ENCODE measurements at regions not wholly inside any gene's neighbourhood (a gene's known extent, or its start where the extent isn't known, plus 50 kb on each side); places are given as distances from the start of the nearest gene placed in this dataset.

DNA sequence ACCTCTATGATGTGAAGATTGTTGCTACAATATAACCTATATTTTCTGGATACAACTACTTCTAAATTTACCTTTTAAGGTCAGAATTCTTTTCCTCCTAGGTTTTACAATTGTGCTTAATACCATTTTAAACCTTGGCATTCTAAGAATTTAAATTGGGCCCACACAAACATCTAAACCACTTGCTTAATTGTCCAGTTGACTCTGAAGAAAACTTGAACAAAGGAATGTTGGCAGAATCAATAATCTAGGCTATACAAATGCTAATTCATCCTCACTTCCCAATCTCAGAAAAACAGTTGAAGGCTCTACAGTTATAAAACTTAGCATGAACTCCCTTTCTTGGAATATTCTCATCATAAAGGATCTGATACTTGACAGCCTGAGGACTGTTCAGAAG lies 84.3 kb downstream of the RPRM start:
- TF ChIP-seq EZH2 (optimal IDR thresholded peaks at IDR 0.05; ENCODE audit: low read depth, low read length) (no peak), CTCF (IDR thresholded peaks at IDR 0.05; ENCODE audit: low read length) (no peak)

Data from MM.1S (cell line).